Rectal smooth muscle tissue (tissue), 1 donor: ENCODE measurements at regions not wholly inside any gene's neighbourhood (a gene's known extent, or its start where the extent isn't known, plus 50 kb on each side); places are given as distances from the start of the nearest gene placed in this dataset.

ENCODE experiments used
- H3K27ac ChIP-seq: one replicate; pipeline ENCODE4 v1.7.0; 2013; ENCODE audit warnings: low read depth, low read length, inconsistent platforms
- H3K27me3 ChIP-seq: one replicate; pipeline ENCODE4 v1.7.0; 2013; ENCODE audit warnings: low read length; ENCODE audit not compliant: control insufficient read depth, insufficient read depth
- H3K36me3 ChIP-seq: one replicate; pipeline ENCODE4 v1.7.0; 2013; ENCODE audit warnings: low read length; ENCODE audit not compliant: control insufficient read depth, insufficient read depth
- H3K4me1 ChIP-seq: one replicate; pipeline ENCODE4 v1.7.0; 2013; ENCODE audit warnings: low read length; ENCODE audit not compliant: control insufficient read depth, insufficient read depth
- H3K4me3 ChIP-seq: one replicate; pipeline ENCODE4 v1.7.0; 2013; ENCODE audit warnings: low read length
- H3K9ac ChIP-seq: one replicate; pipeline ENCODE4 v1.7.0; 2013; ENCODE audit warnings: low read length

- no peaks in the 10 kb centered on the region for H3K27me3 ChIP-seq
- no peaks in the 10 kb centered on the region for H3K4me1 ChIP-seq
- no peak overlapping the region for H3K9ac ChIP-seq
- no peaks in the 10 kb centered on the region for H3K36me3 ChIP-seq
- H3K4me3 ChIP-seq, result no peak overlapping the region
- H3K27ac ChIP-seq, result no peak overlapping the region
Observed at GRCh38 chr11:116117331-116118137, 613.3 kb upstream of the CADM1 start.

- Histone ChIP-seq H3K27me3 (no peaks in the 10 kb centered on the region), H3K27ac (no peak overlapping the region), H3K9ac (no peak overlapping the region), H3K4me3 (no peak overlapping the region), H3K4me1 (no peaks in the 10 kb centered on the region), H3K36me3 (no peaks in the 10 kb centered on the region)
Observed at GRCh38 chr11:116115801-116116200, 611.6 kb upstream of the CADM1 start.

- no peak overlapping the region for H3K9ac ChIP-seq
- H3K27ac ChIP-seq, result no peak overlapping the region
- no peaks in the 10 kb centered on the region for H3K27me3 ChIP-seq
- H3K36me3 ChIP-seq, result no peaks in the 10 kb centered on the region
- H3K4me1 ChIP-seq, result no peaks in the 10 kb centered on the region
- no peak overlapping the region for H3K4me3 ChIP-seq
Observed at GRCh38 chr11:116114198-116114651, 610.0 kb upstream of the CADM1 start.

GRCh38 chr11:116112087-116112935 lies 608.1 kb upstream of the CADM1 start:
- Histone ChIP-seq H3K4me3 (no peak overlapping the region), H3K4me1 (no peaks in the 10 kb centered on the region), H3K27ac (no peak overlapping the region), H3K36me3 (no peaks in the 10 kb centered on the region), H3K9ac (no peak overlapping the region), H3K27me3 (no peaks in the 10 kb centered on the region)

- no peak overlapping the region for H3K4me3 ChIP-seq
- no peaks in the 10 kb centered on the region for H3K36me3 ChIP-seq
- H3K27me3 ChIP-seq, result no peaks in the 10 kb centered on the region
- H3K4me1 ChIP-seq, result no peaks in the 10 kb centered on the region
- no peak overlapping the region for H3K9ac ChIP-seq
- H3K27ac ChIP-seq, result no peak overlapping the region
Observed at GRCh38 chr11:116111546-116111945, 607.3 kb upstream of the CADM1 start.

- Histone ChIP-seq H3K36me3 (no peaks in the 10 kb centered on the region), H3K9ac (no peak overlapping the region)
Observed at GRCh38 chr11:116110802-116111201, 606.6 kb upstream of the CADM1 start.

GRCh38 chr11:116110356-116110755 lies 606.1 kb upstream of the CADM1 start:
- no peaks in the 10 kb centered on the region for H3K36me3 ChIP-seq
- no peak overlapping the region for H3K4me3 ChIP-seq
- no peaks in the 10 kb centered on the region for H3K27me3 ChIP-seq
- no peak overlapping the region for H3K9ac ChIP-seq
- H3K27ac ChIP-seq, result no peak overlapping the region
- no peaks in the 10 kb centered on the region for H3K4me1 ChIP-seq

More at GRCh38 chr11:116110802-116111201, 606.6 kb upstream of the CADM1 start:
- H3K27ac ChIP-seq, result no peak overlapping the region
- no peak overlapping the region for H3K4me3 ChIP-seq
- H3K4me1 ChIP-seq, result no peaks in the 10 kb centered on the region
- no peaks in the 10 kb centered on the region for H3K27me3 ChIP-seq

GRCh38 chr11:116109228-116109627 lies 605.0 kb upstream of the CADM1 start:
- Histone ChIP-seq H3K9ac (no peak overlapping the region), H3K27ac (no peak overlapping the region), H3K4me1 (no peaks in the 10 kb centered on the region), H3K4me3 (no peak overlapping the region), H3K27me3 (no peaks in the 10 kb centered on the region), H3K36me3 (no peaks in the 10 kb centered on the region)

- Histone ChIP-seq H3K9ac (no peak overlapping the region), H3K27ac (no peak overlapping the region), H3K36me3 (no peaks in the 10 kb centered on the region), H3K4me1 (no peaks in the 10 kb centered on the region), H3K27me3 (no peaks in the 10 kb centered on the region), H3K4me3 (no peak overlapping the region)
Observed at GRCh38 chr11:116108161-116108560, 603.9 kb upstream of the CADM1 start.

GRCh38 chr11:116107229-116107628 lies 603.0 kb upstream of the CADM1 start:
- Histone ChIP-seq H3K27me3 (no peaks in the 10 kb centered on the region), H3K9ac (no peak overlapping the region), H3K4me1 (no peaks in the 10 kb centered on the region), H3K4me3 (no peak overlapping the region), H3K27ac (no peak overlapping the region), H3K36me3 (no peaks in the 10 kb centered on the region)

GRCh38 chr11:116104498-116105174 lies 600.4 kb upstream of the CADM1 start:
- H3K9ac ChIP-seq, result no peak overlapping the region
- H3K27ac ChIP-seq, result no peak overlapping the region
- no peak overlapping the region for H3K4me3 ChIP-seq
- no peaks in the 10 kb centered on the region for H3K36me3 ChIP-seq
- no peaks in the 10 kb centered on the region for H3K27me3 ChIP-seq
- no peaks in the 10 kb centered on the region for H3K4me1 ChIP-seq

- no peaks in the 10 kb centered on the region for H3K4me1 ChIP-seq
- no peaks in the 10 kb centered on the region for H3K27me3 ChIP-seq
- H3K27ac ChIP-seq, result no peak overlapping the region
- H3K9ac ChIP-seq, result no peak overlapping the region
- no peaks in the 10 kb centered on the region for H3K36me3 ChIP-seq
- no peak overlapping the region for H3K4me3 ChIP-seq
Observed at GRCh38 chr11:116101902-116102301, 597.7 kb upstream of the CADM1 start.
